GM10266 (cell line): ENCODE measurements at regions not wholly inside any gene's neighbourhood (a gene's known extent, or its start where the extent isn't known, plus 50 kb on each side); places are given as distances from the start of the nearest gene placed in this dataset.
A peak's percentile ranks its signal among the peaks of the same experiment; 100 is the strongest.
"Not testable (repeated sequence)": the region's sequence is repeated elsewhere in the genome, so short reads cannot be mapped to it uniquely, and the experiment has no call there.

ENCODE experiments used
- DNase-seq: peaks from one replicate; pipeline ENCODE4 v3.0.0; 2012; ENCODE audit errors: extremely low spot score
- TF ChIP-seq, protein P1 (sequence below): IDR thresholded peaks from 2 replicates; pipeline ENCODE4 v1.5.1; 2012; ENCODE audit warnings: mild to moderate bottlenecking, low read depth; ENCODE audit not compliant: control insufficient read depth, insufficient read depth; ENCODE audit errors: missing control alignments

DNA sequence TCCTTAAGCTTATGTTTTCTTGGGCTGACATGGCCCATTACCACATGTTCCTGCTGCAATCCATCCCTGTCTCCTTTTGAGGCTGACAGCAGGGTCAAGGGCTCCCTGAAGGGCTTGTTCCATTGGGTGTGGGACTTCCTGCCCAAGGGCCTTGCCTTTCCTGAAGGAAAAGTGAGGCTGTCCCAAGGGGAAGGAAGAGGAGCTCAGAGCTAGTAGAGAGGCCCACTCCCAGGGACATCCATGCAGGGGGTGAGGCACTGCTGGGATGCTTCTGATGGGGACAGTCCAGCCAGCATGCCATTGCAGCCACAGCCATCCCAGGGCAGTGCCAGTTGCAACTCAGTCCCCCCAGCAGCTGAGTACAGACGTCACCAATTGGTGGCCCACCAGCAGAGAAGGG, 138.4 kb upstream of the FOXA2 start:
- TF ChIP-seq, protein P1, sequence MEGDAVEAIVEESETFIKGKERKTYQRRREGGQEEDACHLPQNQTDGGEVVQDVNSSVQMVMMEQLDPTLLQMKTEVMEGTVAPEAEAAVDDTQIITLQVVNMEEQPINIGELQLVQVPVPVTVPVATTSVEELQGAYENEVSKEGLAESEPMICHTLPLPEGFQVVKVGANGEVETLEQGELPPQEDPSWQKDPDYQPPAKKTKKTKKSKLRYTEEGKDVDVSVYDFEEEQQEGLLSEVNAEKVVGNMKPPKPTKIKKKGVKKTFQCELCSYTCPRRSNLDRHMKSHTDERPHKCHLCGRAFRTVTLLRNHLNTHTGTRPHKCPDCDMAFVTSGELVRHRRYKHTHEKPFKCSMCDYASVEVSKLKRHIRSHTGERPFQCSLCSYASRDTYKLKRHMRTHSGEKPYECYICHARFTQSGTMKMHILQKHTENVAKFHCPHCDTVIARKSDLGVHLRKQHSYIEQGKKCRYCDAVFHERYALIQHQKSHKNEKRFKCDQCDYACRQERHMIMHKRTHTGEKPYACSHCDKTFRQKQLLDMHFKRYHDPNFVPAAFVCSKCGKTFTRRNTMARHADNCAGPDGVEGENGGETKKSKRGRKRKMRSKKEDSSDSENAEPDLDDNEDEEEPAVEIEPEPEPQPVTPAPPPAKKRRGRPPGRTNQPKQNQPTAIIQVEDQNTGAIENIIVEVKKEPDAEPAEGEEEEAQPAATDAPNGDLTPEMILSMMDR: no peak
- no peak for DNase-seq

DNA sequence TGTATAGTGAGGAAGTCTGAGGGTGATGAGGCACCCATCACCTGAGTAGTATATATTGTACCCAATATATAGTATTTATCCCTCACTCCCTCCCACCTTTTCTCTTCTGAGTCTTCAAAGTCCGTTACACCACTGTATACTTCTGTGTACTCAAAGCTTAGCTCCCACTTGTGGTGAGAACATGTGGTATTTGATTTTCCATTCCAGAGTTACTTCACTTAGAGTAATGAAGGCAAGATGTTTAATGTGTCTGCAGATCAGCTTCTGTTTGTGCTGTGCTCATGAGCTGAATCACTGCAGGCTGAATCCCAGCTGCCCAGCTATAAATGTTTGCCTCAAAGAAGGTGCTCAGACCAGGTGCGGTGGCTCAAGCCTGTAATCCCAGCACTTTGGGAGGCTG, 139.3 kb upstream of the FOXA2 start:
- no peak for DNase-seq
- TF ChIP-seq, protein P1: no peak

DNA sequence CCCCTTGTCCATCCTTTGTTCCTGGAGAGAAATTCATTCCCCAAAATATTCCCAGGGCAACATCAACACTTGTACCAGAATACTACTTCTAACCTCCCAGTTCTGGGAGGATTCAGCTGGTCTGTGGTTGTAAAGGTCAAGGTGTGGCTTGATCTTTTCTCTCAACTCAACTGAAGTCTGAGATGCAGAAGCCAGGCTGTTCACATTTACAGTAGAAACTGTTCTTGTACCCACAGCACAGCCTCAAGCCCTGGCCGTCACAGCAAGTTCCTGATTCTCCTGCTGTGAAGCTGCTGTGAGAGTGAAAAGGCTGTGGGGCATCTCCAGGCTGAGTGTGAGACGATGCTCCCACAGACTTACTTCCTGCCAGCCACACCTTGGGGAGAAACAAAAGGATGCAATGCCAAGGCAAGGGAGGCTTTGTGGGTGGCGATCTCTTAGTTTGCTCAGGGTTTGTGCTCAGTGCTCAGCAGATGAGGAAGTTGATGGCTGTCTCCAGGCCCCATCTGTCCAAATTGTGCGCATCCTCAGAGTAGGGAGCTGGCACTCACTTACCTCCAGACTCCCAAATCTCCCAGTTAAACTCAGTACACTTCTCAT, 143.9 kb upstream of the FOXA2 start:
- TF ChIP-seq, protein P1: no peak
- DNase-seq: no peak

DNA sequence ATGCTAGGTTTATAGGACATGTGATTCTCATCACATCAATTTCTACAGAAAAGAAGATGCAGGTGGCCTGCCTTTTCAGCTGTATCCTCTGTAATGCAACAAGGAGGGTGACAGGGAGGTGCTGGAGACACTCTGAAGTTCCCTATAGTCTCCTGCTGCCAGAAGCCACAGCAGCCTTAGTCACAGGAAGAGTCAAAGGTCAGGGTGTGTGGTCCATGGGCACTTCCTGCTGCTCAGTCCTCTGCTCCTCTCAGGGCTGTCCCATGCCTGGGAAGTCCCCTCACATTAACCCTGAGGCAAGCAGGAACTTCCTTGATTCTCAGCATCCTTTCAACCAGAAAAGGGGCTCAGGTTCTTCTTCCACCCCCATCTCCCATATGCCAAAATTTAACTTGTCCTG, 144.8 kb upstream of the FOXA2 start:
- TF ChIP-seq, protein P1: no peak
- no peak for DNase-seq

DNA sequence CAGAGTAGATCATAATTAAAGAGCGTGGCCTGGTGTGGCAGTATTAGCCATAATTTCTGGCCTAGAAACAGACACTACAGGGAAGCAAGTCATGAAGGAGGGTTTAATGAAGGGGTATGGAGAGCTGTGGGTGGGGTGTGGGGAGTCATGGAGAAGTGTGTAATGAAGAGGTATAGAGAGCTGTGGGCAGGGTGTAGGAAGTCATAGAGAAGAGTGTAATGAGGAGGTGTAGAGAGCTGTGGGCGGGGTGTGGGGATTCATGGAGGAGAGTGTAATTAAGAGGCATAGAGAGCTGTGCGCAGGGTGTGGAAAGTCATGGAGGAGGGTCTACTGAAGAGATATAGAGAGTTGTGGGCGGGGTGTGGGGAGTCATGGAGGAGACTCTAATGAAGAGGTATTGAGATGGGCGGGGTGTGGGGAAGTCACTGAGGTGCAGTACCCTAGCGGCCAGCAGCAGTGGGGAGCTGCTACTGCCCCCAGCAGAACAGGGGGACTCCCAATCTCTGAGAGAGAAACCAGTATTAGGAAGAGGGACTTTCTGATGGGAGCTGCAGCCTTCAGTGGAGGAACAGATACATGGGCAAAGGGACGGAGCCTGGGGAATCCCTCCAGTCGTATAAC, 145.4 kb upstream of the FOXA2 start:
- TF ChIP-seq, protein P1: no peak
- DNase-seq: no peak

DNA sequence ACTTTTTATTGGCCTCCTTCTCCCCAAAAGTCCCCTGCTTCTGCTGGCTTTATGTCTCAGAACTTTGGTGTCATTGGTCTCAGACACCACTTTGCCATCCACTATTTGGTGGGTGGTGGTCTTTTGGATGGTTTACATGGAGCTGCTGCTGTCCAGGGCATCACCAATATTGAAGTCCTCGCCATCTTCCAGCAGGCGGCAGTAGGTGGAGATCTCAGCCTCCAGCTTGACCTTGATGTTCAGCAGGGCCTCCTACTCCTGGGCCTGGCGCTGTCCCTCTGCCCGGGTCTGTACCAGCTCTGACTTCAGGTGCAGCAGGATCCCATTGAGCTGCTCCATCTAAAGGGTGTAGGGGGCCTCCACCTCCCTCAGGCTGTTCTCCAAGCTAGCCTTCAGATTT, 148.4 kb upstream of the FOXA2 start:
- no peak for DNase-seq
- TF ChIP-seq, protein P1: no peak

DNA sequence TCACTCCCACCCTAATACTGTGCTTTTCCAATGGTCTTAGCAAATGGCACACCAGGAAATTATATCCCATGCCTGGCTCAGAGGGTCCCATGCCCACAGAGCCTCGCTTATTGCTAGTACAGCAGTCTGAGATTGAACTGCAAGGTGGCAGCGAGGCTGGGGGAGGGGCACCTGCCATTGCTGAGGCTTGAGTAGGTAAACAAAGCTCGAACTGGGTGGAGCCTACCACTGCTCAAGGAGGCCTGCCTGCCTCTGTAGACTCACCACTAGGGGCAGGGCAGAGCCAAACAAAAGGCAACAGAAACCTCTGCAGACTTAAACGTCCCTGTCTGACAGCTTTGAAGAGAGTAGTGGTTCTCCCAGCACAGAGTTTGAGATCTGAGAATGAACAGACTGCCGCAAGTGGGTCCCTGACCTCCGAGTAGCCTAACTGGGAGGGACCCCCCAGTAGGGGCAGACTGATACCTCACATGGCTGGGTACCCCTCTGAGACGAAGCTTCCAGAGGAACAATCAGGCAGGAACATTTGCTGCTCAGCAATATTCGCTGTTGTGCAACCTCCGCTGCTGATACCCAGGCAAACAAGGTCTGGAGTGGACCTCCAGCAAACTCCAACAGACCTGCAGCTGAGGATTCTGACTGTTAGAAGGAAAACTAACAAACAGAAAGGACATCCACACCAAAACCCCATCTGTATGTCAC, 150.7 kb upstream of the FOXA2 start:
- not testable (repeated sequence) for DNase-seq
- TF ChIP-seq, protein P1: peak; percentile 40
